Pancreas (tissue), 10 donors: ENCODE measurements at regions not wholly inside any gene's neighbourhood (a gene's known extent, or its start where the extent isn't known, plus 50 kb on each side); places are given as distances from the start of the nearest gene placed in this dataset.

Experiments used
- ATAC-seq, 4 donors: fragments of 200-7000 bp; cut with Tn5 transposase; one replicate each; pipeline versions ENCODE4 v1.8.0 to v1.9.1; 2020; ENCODE audit warnings: mild to moderate bottlenecking in 4 of 4, moderate library complexity in 4 of 4
- DNase-seq, 6 donors: peaks; one replicate each; pipeline ENCODE4 v3.0.0-alpha.2; 2020
- FAIRE-seq: peaks from 2 replicates; lab custom pipeline; 2012; peaks lifted over from hg19 to GRCh38; lab: Jason Lieb, UNC
- H3K27ac ChIP-seq, 4 donors: fragments of 200-600 bp; sonication (generic); 1 replicate in 3 of 4; 2 replicates in 1 of 4; pipeline versions ENCODE4 v1.5.0 to v1.8.0; 2020
- H3K27me3 ChIP-seq, 4 donors: fragments of 200-600 bp; one replicate each; pipeline ENCODE4 v1.8.0; 2021
- H3K36me3 ChIP-seq, 3 donors: fragments of 200-600 bp; sonication (generic) in 1 of 3; one replicate each; pipeline versions ENCODE4 v1.5.0 to v1.8.0; 2020 to 2021
- H3K4me1 ChIP-seq, 3 donors: fragments of 200-600 bp; one replicate each; pipeline ENCODE4 v1.8.0; 2021
- H3K4me3 ChIP-seq, 4 donors: fragments of 200-600 bp; sonication (generic) in 2 of 4; one replicate each; pipeline versions ENCODE4 v1.5.0 to v1.8.0; 2020 to 2021
- H3K9me3 ChIP-seq, 4 donors: fragments of 200-600 bp; one replicate each; pipeline ENCODE4 v1.8.0; 2021
- WGBS, 2 donors: extraction: QIAGEN DNeasy Blood & Tissue Kit; methylation state at CpG; one replicate each; pipeline ENCODE4 v1.1.7; 2013; 5-methylcytosine and 5-hydroxymethylcytosine counted together
- intact Hi-C, 3 donors: fragments of 100-400 bp; cut with DNase I; formaldehyde crosslinking; loops; one replicate each; pipeline versions ENCODE4 v1.11.1 to v1.14.2; 2022
- TF ChIP-seq, protein P1 (sequence below), 4 donors: fragments of 200-600 bp; sonication (generic) in 3 of 4; IDR thresholded peaks; one replicate each; pipeline versions ENCODE4 v1.5.0 to v1.8.0; 2021; ENCODE audit warnings: antibody characterized with exemption in 4 of 4
- donor health status: healthy with polysubstance abuse.
- donor health status: DM: no; HTN: no; CAD: no; lungs with moderate emphysema.
- donor health status: DM: no; HTN: no; CAD: no.
- donor health status: control.
- donor health status: control.
- donor health status: Bipolar disorder and iron deficiency.
- donor health status: DM: yes; HTN: yes; CAD: no.
- donor health status: DM: no; HTN: no; CAD: no.
- donor health status: DM: no; HTN: no; CAD: no.
- donor health status: DM: yes; HTN: yes; CAD: no.

DNA sequence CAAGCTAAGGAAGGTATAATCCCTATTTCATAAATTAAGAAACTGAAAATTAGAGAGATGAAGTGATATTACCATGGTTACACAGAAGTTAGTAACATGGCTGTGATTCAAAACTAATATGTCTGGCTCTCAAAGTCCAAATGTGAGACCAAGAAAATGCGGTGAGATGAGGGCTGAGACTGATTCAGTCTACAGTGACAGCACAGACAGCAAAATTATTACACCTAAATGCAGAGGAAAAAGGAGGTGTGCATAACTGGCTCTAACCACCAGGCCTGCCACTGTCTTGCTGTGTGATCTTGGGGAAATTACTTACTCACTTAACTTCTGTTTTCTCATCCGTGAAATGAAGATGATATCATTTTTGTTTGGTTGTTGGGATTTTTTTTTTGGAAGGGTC, 270.0 kb upstream of the SOX9 start:
- ATAC-seq (no peak), FAIRE-seq (no peak), DNase-seq (no peak)
- Histone ChIP-seq H3K4me1 (no peaks in the 10 kb centered on the region), H3K4me3 (no peak overlapping the region), H3K36me3 (no peaks in the 10 kb centered on the region), H3K27ac (no peak overlapping the region), H3K9me3 (no peaks in the 10 kb centered on the region), H3K27me3 (no peaks in the 10 kb centered on the region)
- TF ChIP-seq, protein P1, sequence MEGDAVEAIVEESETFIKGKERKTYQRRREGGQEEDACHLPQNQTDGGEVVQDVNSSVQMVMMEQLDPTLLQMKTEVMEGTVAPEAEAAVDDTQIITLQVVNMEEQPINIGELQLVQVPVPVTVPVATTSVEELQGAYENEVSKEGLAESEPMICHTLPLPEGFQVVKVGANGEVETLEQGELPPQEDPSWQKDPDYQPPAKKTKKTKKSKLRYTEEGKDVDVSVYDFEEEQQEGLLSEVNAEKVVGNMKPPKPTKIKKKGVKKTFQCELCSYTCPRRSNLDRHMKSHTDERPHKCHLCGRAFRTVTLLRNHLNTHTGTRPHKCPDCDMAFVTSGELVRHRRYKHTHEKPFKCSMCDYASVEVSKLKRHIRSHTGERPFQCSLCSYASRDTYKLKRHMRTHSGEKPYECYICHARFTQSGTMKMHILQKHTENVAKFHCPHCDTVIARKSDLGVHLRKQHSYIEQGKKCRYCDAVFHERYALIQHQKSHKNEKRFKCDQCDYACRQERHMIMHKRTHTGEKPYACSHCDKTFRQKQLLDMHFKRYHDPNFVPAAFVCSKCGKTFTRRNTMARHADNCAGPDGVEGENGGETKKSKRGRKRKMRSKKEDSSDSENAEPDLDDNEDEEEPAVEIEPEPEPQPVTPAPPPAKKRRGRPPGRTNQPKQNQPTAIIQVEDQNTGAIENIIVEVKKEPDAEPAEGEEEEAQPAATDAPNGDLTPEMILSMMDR (IDR thresholded peaks at IDR 0.05) = no peak
- intact Hi-C loops = no loop called here
- WGBS, 2 donors = 67 to 98% methylated on average over 2 of the region's 2 CpGs

DNA sequence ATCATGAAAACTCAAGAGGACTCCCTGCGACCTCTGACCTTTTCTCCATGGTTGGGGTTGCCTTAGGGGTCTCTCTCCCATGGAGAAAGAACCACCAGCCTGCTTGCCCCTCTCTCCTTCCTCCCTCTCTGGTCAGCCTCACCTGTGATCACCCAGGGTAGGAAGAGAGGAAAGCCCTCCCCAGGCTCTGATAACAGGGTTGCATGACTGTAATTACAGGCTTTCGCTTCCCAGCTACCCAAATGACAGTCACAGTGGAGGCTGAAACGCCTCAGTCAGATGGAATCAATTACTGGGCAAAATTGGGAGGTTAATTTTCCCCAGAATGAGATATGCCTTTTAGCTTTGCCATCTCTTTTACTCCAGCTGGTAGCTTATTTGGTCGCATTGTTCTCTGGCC, 265.8 kb upstream of the SOX9 start:
- TF ChIP-seq, protein P1 (IDR thresholded peaks at IDR 0.05) = no peak
- Histone ChIP-seq H3K27ac (no peak overlapping the region), H3K4me3 (no peak overlapping the region), H3K9me3 (no peaks in the 10 kb centered on the region), H3K4me1 (no peaks in the 10 kb centered on the region), H3K36me3 (no peaks in the 10 kb centered on the region), H3K27me3 (no peaks in the 10 kb centered on the region)
- no peak for ATAC-seq
- intact Hi-C loops = no loop called here
- 89 to 94% methylated on average over 4 of the region's 4 CpGs for WGBS, 2 donors
- DNase-seq = no peak
- no peak for FAIRE-seq

- Histone ChIP-seq H3K27me3 (no peaks in the 10 kb centered on the region), H3K9me3 (no peaks in the 10 kb centered on the region), H3K4me3 (no peak overlapping the region), H3K4me1 (no peaks in the 10 kb centered on the region), H3K27ac (no peak overlapping the region), H3K36me3 (no peaks in the 10 kb centered on the region)
- no peak for DNase-seq
- TF ChIP-seq, protein P1 (IDR thresholded peaks at IDR 0.05) = no peak
- FAIRE-seq = no peak
- no peak for ATAC-seq
- WGBS, 2 donors = 75 to 83% methylated on average over 2 of the region's 2 CpGs
- intact Hi-C loops = no loop called here
These were observed 256.1 kb upstream of the SOX9 start for GRCh38 chr17:71864755-71865154.

DNA sequence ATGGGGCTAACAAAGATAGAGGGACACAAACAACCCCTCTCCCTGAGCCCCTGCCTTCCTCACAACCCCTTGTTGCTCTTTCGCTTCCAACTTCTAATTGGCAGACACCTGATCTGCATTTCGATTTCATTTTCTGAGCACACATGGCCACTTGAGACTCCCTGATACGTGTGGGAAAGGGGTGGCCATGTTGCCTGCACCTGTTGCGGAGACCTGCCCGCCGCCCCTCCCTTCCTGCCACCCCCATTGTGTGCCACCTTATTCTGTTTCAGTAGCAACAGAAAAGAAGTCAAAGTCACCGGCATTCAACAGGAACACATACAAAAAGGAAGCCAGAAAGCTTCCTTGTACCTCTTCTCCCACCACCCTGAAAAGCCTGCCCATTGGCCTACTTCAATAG, 254.7 kb upstream of the SOX9 start:
- Histone ChIP-seq H3K27me3 (no peaks in the 10 kb centered on the region), H3K4me1 (no peaks in the 10 kb centered on the region), H3K4me3 (no peak overlapping the region), H3K27ac (no peak overlapping the region), H3K9me3 (no peaks in the 10 kb centered on the region), H3K36me3 (no peaks in the 10 kb centered on the region)
- TF ChIP-seq, protein P1 (IDR thresholded peaks at IDR 0.05) = no peak
- ATAC-seq (no peak), FAIRE-seq (no peak), DNase-seq (no peak)
- 95 to 98% methylated on average over 7 of the region's 7 CpGs for WGBS, 2 donors
- intact Hi-C loops = no loop called here

DNA sequence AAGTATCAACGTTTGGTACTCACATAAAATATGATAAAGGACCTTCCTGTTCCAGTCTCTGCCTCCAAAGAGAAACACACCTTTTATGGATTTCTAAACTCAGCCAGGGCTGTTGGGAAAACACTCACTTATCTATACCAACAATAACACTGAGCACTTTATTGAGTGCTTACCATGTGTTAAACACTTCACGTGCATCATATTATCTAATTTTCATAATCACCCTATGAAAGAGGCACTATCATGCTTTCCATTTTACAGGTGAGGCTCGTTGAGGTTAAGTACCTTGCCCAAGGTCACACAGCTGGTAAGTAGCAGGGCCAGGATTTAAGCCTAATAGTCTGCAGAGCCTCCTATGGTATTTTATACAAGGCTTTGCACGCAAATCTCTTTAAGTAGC, 251.5 kb upstream of the SOX9 start:
- Histone ChIP-seq H3K4me1 (no peaks in the 10 kb centered on the region), H3K36me3 (no peaks in the 10 kb centered on the region), H3K9me3 (no peaks in the 10 kb centered on the region), H3K27me3 (no peaks in the 10 kb centered on the region), H3K27ac (no peak overlapping the region), H3K4me3 (no peak overlapping the region)
- no peak for FAIRE-seq
- intact Hi-C loops = no loop called here
- TF ChIP-seq, protein P1 (IDR thresholded peaks at IDR 0.05) = no peak
- whole genome bisulfite sequencing, 2 donors = 47 to 51% methylated on average over 4 of the region's 4 CpGs
- ATAC-seq = no peak
- no peak for DNase-seq
